Loucy (cell line): ENCODE measurements at regions not wholly inside any gene's neighbourhood (a gene's known extent, or its start where the extent isn't known, plus 50 kb on each side); places are given as distances from the start of the nearest gene placed in this dataset.

ENCODE experiments used
- H2AFZ ChIP-seq: fragments of 200-600 bp; sonication (generic); 2 replicates; pipeline ENCODE4 v1.6.0; 2016; ENCODE audit warnings: antibody characterized with exemption, mild to moderate bottlenecking, low read length, moderate library complexity
- H3F3A ChIP-seq: fragments of 200-600 bp; 2 replicates; pipeline ENCODE4 v1.6.0; 2016; ENCODE audit warnings: antibody characterized with exemption, low read depth, mild to moderate bottlenecking
- H3K27me3 ChIP-seq: fragments of 200-600 bp; sonication (generic); 2 replicates; pipeline ENCODE4 v1.6.1; 2014; ENCODE audit warnings: low read length, mild to moderate bottlenecking; ENCODE audit not compliant: insufficient read depth, poor library complexity, severe bottlenecking
- H3K36me3 ChIP-seq: fragments of 200-600 bp; sonication (generic); 2 replicates; pipeline ENCODE4 v1.6.1; 2016; ENCODE audit warnings: low read length; ENCODE audit not compliant: insufficient read depth
- H3K4me1 ChIP-seq: fragments of 200-600 bp; sonication (generic); 2 replicates; pipeline ENCODE4 v1.5.1; 2014; ENCODE audit warnings: low read length, mild to moderate bottlenecking; ENCODE audit not compliant: insufficient read depth, poor library complexity, severe bottlenecking
- H3K4me2 ChIP-seq: fragments of 200-600 bp; sonication (generic); 2 replicates; pipeline ENCODE4 v1.6.0; 2014; ENCODE audit warnings: antibody characterized with exemption, low read length, low read depth, mild to moderate bottlenecking; ENCODE audit not compliant: poor library complexity, severe bottlenecking
- H3K4me3 ChIP-seq: fragments of 200-600 bp; sonication (generic); 2 replicates; pipeline ENCODE4 v1.5.1; 2014; ENCODE audit warnings: low read length, mild to moderate bottlenecking, mixed read lengths; ENCODE audit not compliant: poor library complexity, severe bottlenecking
- H3K79me2 ChIP-seq: fragments of 200-600 bp; sonication (generic); 2 replicates; pipeline ENCODE4 v1.6.1; 2014; ENCODE audit warnings: low read length; ENCODE audit not compliant: insufficient read depth
- H3K9ac ChIP-seq: fragments of 200-600 bp; sonication (generic); 2 replicates; pipeline ENCODE4 v1.6.0; 2014; ENCODE audit warnings: mild to moderate bottlenecking, low read depth, low read length, moderate library complexity; ENCODE audit not compliant: poor library complexity, severe bottlenecking
- H3K9me2 ChIP-seq: fragments of 200-600 bp; sonication (generic); replicated peaks from 2 replicates; pipeline ENCODE4 v1.6.1; 2016; ENCODE audit warnings: low read depth, low read length, mixed read lengths
- H3K9me3 ChIP-seq: fragments of 200-600 bp; sonication (generic); 2 replicates; pipeline ENCODE4 v1.6.1; 2014; ENCODE audit warnings: mild to moderate bottlenecking, antibody characterized with exemption, low read length, low read depth; ENCODE audit not compliant: insufficient read depth
- H4K20me1 ChIP-seq: fragments of 200-600 bp; sonication (generic); 2 replicates; pipeline ENCODE4 v1.6.0; 2014; ENCODE audit warnings: antibody characterized with exemption, low read length, mild to moderate bottlenecking; ENCODE audit not compliant: insufficient read depth, poor library complexity, severe bottlenecking
- CTCF ChIP-seq: fragments of 200-600 bp; sonication (generic); conservative IDR thresholded peaks from 2 replicates; pipeline ENCODE4 v1.5.1; 2014; ENCODE audit warnings: mild to moderate bottlenecking, antibody characterized with exemption, low read length
- EZH2phosphoT487 ChIP-seq: fragments of 200-600 bp; IDR thresholded peaks from 2 replicates; pipeline ENCODE4 v1.6.1; 2018; ENCODE audit warnings: antibody characterized with exemption, mild to moderate bottlenecking, moderate library complexity, borderline replicate concordance

GRCh38 chr2:188663301-188663700 is 310.9 kb upstream of the COL3A1 start:
- 0 out of 2 replicates have a peak overlapping the region, but pooled peaks have one; percentile 23 for H2AFZ ChIP-seq
- TF ChIP-seq EZH2phosphoT487 (no peak), CTCF (no peak)

GRCh38 chr2:188664416-188664815 is 309.8 kb upstream of the COL3A1 start:
- H3K27me3 ChIP-seq = no peaks in the 10 kb centered on the region
- H4K20me1 ChIP-seq = no peaks in the 10 kb centered on the region
- no peaks in the 10 kb centered on the region for H3F3A ChIP-seq
- H3K36me3 ChIP-seq = no peaks in the 10 kb centered on the region
- peaks cover 9% of the 10 kb centered on the region for H3K4me1 ChIP-seq
- H3K9me3 ChIP-seq = peaks cover 5% of the 10 kb centered on the region
- H3K9me2 ChIP-seq = no peaks in the 10 kb centered on the region
- H3K4me2 ChIP-seq = no peak overlapping the region
- H3K79me2 ChIP-seq = no peaks in the 10 kb centered on the region
- H3K9ac ChIP-seq = no peak overlapping the region
- TF ChIP-seq EZH2phosphoT487 (no peak), CTCF (no peak)
- H2AFZ ChIP-seq = no peak overlapping the region
- no peak overlapping the region for H3K4me3 ChIP-seq

More at GRCh38 chr2:188663301-188663700, 310.9 kb upstream of the COL3A1 start:
- H3K79me2 ChIP-seq = no peaks in the 10 kb centered on the region
- H3K9ac ChIP-seq = no peak overlapping the region
- peaks cover 6% of the 10 kb centered on the region for H3K4me1 ChIP-seq
- no peaks in the 10 kb centered on the region for H4K20me1 ChIP-seq
- no peaks in the 10 kb centered on the region for H3K9me2 ChIP-seq
- H3K9me3 ChIP-seq = peaks cover 5% of the 10 kb centered on the region
- H3K27me3 ChIP-seq = no peaks in the 10 kb centered on the region
- H3K36me3 ChIP-seq = no peaks in the 10 kb centered on the region
- no peak overlapping the region for H3K4me2 ChIP-seq
- no peaks in the 10 kb centered on the region for H3F3A ChIP-seq
- no peak overlapping the region for H3K4me3 ChIP-seq

- no peaks in the 10 kb centered on the region for H3K9me2 ChIP-seq
Observed at GRCh38 chr2:188664951-188665595, 309.1 kb upstream of the COL3A1 start.

More at GRCh38 chr2:188664951-188665595, 309.1 kb upstream of the COL3A1 start:
- Histone ChIP-seq H3K79me2 (no peaks in the 10 kb centered on the region), H3K36me3 (no peaks in the 10 kb centered on the region), H3K27me3 (no peaks in the 10 kb centered on the region), H3K9ac (no peak overlapping the region), H2AFZ (no peak overlapping the region; the same call in 1 of the 2 replicates), H3K4me2 (no peak overlapping the region), H4K20me1 (no peaks in the 10 kb centered on the region), H3K4me3 (no peak overlapping the region), H3F3A (no peaks in the 10 kb centered on the region), H3K4me1 (peaks cover 9% of the 10 kb centered on the region), H3K9me3 (peaks cover 5% of the 10 kb centered on the region)
- TF ChIP-seq EZH2phosphoT487 = no peak
- TF ChIP-seq CTCF = no peak
